GM18909 (cell line): ENCODE measurements at regions not wholly inside any gene's neighbourhood (a gene's known extent, or its start where the extent isn't known, plus 50 kb on each side); places are given as distances from the start of the nearest gene placed in this dataset.

Source experiments
- ATAC-seq: cut with Tn5 transposase; IDR thresholded peaks from one replicate; pipeline ENCODE4 v1.9.1; 2021; ENCODE audit warnings: mild to moderate bottlenecking; ENCODE audit not compliant: unreplicated experiment, poor library complexity

DNA sequence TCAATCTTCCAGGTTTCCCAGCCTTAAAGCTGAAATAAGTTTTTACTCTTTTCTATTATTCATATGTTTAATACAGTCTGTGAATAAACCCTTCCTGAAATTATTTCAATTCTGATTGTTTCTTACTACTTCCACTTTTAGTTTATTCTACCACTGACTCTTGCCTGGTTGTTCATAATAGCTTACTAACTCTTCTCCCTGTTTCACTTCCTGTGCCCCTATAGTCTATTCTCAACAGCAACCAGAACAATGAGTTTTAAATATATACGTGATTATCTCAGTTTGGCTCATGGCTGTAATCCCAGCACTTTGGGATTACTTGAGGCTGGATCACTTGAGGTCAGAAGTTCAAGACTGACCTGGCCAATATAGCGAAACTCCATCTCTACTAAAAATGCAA is 408.0 kb upstream of the SPOCK3 start:
- ATAC-seq: peak; percentile 59

DNA sequence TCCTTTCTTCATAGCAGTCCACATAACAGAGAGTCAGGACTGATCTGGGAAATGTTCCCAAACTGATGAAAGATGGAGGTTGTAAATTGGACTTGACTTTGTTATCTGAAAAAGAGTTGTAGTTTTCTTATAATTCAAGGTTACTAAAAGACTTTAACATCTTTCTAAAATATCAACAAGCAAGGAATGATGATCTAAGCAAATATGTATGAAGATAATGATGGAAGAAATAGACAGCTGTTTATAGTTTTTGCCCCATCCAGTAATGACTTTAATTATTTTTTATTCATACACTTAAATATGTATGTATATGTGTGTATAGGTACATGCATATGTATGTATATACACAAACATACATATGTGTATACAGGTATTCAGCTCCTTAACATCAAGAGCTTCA is 411.1 kb upstream of the SPOCK3 start:
- ATAC-seq: no peak

DNA sequence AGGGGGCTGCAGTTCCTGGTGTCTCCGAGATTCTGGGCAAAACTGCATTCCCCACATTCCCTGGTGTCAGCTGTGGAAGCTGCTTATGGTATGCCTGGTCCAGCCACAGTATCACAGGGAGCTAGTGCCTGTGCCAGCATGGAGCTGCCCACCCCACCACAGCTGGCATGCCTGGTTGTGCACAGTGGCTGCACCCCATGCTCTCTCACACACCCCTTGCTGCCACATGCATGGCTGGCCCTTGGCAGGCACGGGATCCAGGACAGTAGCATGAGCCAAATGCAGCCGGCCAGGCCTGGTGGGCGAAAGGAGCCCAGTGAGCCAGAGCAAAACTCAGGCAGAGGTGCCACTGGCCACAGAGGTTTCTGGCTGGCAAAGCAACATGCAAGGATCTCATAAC is 418.0 kb upstream of the SPOCK3 start:
- no peak for ATAC-seq

DNA sequence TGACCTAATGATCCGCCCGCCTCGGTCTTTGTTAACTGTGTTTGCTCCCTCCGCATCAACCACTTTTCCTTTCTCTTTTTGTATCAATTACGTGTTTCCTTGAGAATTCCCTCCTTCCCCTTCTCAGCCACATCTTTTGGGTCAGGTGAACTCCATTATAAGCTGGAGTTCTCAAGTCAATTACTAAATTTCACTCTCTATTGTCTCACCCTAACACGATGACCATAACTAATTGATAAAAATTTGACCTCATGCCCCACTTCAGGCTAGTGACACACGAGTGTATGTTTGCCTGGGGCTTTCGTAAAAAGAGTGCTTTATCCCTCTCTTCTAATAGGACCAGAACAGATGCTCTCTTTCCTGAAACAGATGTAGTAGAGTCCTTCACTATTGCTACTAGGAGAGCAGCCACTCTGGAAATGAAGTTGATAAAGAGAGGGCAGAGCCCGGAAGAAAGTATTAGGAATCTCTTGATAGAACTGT is 403.6 kb upstream of the ANXA10 start:
- no peak for ATAC-seq

DNA sequence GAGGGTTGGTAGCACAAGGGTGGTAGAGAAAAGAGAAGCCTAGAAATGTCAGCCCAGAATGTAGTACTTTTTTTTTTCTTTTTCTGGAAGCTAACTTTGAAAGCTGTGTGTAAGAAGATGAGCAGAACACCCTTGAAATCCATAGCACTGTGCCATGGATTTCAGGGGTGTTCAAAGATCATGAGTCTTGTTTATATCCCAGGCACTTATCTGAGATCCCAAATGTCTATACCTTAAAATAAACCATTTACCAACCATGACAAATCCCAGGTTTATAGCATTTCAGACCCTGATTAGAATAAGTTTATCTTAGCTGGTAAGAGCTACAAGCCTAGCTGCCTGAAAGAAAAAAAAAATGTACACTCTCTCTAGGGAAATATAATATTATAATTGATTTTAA is 389.9 kb upstream of the ANXA10 start:
- ATAC-seq: no peak

DNA sequence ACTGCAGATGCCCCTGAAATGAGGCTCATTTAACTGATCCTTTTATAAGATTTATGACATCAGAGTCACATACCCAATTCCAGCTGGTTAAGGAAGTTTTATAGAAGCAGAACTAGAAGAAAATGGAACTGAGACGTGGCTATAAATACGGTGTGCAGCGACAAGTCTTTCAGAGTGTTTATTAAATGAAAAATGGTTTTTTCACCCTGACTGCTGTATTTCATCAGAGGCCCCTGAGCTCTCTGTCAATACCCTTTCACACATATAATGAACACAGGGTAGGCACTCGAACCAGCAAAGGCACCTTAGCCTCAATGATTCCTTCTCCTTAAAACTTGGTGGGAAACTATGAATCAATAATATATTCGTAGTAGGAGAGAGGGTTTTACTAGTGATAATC is 380.8 kb upstream of the ANXA10 start:
- no peak for ATAC-seq

DNA sequence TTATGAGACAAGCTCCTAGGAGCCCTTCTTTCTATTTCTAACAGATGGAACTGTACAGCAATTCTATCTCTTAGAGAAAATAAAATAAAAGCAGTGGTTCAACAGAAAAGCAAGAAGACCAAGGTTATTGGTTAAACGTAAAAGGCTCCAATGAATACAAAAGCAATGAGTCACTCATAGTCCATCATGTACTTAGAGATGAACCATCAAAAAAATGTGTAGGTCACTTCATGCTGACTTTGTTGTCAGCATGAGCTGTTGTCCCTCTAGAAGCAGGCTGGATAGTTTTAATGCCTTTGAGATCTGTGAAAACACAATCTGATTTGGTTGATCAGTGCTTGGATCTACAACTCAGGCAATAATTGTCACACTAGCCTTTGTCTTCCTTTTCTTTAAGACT is 378.6 kb upstream of the ANXA10 start:
- ATAC-seq: no peak

DNA sequence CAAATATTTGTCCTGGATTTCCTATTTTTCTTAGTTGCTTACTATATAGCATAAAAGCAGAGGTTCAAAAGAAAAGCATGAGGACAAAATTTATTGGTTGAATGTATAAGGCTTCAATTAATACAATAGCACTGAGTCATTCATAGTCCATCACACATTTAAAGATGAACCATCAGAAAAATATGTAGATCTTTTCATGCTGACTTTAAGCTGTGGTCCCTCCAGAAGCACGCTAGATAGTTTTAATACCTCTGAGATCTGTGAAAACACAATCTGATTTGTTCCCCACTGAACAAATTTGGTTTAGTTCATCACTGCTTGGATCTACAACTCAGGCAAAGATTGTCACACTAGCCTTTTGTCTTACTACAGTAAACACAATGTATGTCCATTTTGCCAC is 377.2 kb upstream of the ANXA10 start:
- ATAC-seq: no peak

DNA sequence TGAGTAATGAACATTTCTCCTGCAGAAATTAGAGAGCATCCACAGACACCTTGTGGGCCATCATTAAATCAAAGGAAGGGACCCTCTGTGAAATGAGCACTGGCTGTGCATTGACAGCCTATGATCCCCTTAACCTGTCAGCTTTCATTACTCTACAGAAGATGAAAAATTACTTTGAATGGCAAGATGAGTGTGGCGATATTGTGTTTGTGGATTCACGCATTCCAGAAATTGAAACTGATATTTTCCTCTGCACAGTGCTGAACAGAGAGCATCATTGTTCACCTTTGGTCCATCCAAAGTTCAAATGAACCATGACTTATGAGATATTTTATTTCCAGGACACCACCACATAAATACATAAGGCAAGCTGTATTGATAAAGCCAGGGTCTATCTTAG is 374.8 kb upstream of the ANXA10 start:
- no peak for ATAC-seq

DNA sequence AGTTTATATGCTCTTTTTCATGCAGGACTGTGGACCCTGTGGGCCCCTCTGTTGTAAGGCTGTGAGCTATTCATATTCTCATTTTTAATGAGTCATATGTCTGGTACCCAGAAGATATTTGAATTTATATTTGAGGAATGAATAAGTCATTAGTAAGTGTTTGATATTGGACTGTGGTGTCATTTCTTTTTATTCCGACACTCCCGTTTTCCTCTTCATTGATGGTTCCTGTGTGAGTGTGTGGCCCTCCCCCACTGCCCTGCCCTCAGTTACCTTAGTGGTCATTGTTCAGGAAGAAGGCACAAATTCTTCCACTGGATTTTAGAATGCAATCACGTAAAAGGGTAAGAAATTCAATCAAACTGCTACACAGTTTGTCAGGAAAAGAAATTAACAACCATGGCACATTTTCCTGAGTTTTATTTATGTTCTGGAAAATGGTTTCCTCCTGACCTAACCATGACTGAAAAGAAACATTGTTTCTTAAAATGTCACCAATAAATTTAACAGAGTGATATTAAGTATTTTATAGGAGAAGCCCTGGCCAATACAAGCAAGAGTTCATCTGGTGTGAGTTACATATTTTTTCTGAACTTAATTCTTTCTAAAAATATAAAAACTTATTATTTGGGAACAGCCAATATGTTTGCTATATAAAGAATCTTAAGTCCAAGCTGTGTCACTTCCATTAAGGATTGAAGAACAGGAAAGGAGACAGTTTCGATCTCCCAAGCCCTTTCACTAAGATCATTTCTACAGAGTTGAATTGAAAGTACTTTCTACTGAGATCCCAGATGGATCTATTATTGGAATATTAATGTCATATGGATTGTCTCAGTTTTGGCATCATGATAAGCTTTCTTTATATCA is 370.5 kb upstream of the ANXA10 start:
- no peak for ATAC-seq

DNA sequence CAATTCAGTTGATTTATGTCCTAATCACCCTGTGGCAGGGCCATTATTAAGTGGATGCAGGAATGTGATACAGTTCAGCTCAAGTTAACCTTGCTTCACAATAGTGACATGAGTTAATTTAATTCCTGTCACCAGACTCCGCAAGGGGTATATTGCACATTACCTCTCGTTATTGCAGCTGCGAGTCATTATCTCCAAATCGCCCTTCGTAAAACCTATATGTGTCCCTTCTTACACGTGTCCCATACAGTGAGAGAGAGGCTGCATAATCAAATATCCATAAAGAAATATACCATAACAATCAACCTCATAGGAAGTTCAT is 369.9 kb upstream of the ANXA10 start:
- no peak for ATAC-seq

DNA sequence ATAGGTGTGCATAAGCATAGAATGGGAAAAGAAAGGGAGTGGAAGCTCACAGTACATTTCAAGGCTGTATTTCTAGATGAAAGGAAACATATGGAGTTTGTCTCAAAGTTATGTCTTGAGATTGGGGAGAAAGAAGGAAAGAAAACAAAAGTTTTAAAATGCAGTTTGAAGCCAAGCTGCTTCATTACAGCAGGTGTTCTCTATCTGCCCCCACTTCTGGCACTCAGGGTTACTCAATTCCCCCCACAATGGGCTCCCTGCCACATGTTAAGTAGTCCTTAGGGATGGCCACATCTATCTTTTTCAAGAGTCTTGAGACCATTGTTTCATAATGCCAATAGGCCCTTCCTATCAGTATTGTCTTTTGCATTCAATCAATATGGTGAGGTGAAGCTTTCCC is 367.4 kb upstream of the ANXA10 start:
- no peak for ATAC-seq

DNA sequence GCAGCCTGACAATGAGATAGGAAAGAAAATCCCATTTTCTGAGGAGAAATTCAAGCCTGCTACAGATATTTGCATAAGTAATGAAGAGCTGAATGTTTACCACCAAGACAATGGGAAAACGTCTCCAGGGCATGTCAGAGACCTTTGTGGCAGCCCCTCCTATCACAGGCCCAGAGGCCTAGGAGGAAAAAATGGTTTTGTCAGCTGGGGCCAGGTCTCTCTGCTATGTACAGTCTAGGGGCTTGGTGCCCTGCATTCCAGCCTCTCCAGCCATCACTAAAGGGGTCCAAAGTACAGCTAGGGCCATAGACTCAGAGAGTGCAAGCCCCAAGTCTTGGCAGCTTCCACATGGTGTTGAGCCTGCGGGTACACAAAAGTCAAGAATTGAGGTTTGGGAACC is 361.6 kb upstream of the ANXA10 start:
- no peak for ATAC-seq

DNA sequence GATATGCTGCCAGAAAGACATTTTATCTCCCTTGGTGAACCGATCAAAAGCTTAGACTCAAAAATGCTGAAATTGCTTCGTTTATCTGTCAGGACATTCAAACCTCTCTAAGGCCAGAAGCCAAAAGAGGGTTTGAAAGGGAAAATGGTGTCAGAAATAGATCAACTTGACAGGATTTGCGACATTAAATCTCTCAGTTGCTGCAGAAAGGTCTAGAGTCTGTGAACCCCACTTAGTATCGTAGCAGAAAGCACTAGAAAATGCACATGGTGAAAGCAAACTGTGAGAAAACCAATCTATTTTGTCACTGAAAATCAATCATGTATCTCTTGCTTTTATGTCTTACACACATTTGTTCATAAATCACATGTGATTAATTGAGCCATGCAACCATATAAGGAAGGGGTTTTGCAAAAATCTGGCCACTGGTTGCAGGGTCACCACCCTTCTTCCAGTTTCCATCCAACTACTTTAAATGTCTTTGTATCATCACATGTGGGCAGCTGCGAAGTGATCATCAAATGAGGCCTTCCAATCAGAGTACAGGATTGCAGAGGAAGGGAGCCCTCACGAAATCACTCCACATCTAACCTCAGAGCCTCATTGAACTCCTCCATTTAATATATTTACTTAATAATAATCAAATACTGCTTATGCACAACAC is 347.2 kb upstream of the ANXA10 start:
- ATAC-seq: no peak

DNA sequence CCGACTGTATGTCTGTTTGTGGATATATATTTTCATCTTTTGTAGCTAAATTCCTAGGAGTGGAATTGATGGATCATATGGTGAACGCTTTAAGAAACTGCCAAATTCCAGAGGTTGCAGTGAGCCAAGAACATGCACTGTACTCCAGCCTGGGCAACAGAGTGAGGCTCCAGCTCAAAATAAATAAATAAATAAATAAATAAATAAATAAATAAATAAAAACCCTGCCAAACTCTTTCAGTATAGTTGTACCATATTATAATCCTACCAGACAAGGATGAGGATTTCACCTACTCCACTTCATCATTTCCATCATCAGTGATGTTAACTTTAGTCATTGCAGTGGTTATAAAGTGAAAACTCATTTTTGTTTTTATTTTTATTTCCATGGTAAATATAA is 325.1 kb upstream of the ANXA10 start:
- no peak for ATAC-seq

DNA sequence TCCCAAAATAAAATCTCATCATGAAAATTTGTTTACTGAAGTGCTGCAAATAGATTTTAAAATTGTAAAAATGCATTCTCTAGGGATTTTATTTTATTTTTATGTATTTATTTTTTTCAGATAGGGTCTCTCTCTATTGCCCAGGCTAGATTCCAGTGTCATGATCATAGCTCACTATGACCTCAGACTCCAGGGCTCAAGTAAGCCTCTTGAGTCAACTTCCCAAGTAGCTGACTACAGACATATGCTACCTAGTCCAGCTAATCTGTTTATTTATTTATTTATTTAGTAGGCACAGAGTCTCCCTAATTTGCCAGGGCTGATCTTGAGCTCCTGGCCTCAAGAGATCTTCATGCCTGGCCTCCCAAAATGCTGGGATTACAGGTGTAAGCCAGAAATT is 317.7 kb upstream of the ANXA10 start:
- no peak for ATAC-seq

DNA sequence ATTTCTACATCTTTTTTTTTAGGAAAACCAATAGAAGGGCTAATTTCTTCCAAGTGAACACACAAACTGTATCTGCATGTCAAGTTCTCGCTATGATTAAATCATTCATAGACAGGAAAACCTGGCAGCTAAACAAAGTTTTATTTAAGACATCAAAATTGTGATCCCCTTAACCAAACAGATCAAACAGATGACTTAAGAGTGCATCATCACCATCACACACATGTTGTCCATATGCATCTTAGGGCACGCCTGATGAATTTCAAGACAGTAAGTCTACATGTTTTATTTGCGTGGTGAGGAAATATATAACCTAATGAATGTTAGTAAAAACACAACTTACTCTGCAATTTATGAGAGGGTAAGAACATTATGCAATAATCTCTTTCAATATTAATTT is 317.0 kb upstream of the ANXA10 start:
- no peak for ATAC-seq

DNA sequence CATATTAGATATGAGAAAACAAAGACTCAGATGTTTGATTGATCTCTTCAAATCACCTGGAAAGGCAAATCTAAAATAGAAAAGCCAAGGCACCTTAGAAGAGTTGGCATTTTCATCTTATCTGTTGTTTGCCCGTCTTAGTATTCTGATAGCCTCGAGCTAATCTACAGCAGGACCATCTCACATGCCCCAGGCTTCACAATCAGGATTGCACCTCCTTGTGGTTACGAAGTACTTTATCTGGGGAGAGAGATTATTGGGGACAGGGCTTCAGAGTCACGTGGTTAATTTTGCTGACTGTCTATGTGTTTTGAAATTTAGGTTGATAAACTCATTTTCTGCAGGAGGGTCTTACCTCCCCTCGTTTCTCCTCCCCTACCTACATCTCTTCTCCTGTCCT is 313.1 kb upstream of the ANXA10 start:
- no peak for ATAC-seq

DNA sequence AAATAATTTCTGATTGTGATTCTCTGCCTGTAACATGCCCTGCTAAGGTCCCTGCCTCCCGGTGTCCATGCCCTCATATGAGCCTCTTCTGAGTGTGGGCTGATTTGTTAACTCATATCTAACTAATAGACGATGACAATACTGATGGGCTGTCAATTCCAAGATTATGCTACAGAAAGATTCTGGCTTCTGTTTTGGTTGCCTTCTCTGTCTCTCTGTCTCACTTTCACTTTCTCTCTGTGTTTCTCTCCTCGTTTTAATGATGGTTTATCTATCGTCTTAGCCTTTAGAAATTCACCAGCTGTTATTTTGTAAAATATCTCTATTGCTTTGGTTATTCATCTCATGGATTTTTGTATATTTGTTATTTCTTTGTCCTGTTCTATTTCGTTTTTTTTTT is 312.5 kb upstream of the ANXA10 start:
- ATAC-seq: no peak

DNA sequence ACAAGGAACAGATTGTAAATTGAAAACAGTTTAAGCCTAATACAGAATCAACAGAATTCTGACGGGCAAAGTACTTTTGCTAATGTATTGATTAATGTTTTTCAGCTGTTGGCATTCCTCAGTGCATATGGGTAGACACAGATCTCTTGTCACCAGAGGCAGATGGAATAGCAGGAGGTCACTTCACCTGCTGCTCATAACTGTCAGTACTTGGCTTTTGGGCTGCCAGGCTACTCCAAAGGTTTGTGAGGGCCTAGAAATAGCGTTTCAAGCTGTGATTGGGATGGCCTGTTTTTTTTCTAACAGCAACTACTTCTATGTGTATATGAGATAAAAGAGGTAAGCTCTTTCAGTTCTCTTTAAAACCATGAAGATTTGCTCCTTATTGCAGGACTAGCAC is 307.5 kb upstream of the ANXA10 start:
- ATAC-seq: no peak

DNA sequence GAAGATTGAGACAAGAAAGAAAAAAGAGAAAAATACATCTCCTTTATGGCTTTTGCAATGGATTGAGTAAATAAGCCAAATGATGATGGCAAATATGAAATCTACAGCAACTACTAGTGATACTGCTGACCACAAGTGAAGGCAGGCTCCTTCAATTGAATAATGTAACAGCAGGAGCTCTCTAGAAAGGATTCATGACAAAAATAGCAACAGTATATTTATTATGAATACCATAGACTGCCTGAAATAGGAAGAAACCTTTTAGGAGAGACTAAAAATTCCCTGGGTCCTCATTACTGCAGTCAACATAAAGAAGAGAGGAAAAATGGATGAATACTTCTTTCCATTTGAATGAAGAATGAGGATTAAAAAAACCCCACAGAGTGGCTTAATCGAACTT is 306.8 kb upstream of the ANXA10 start:
- ATAC-seq: no peak

DNA sequence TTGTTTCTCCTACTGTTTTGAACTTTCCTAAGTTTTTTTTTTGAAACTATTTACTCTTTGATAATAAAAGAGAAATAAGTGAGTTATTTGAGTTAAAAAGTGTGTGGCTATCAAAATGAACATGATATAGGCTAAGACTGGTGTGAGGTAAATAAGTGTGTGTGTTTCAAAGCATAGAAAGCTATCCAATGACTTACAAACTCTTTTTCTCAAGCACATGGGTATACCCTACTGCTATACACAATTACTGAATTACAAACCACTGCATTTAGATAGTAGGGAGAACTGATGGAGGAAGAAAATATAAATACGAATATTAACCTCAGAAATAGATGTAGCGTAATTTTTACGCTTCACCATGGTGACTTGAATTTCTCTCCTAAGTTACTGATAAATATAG is 305.8 kb upstream of the ANXA10 start:
- no peak for ATAC-seq
